Right lobe of liver (tissue), 6 donors: ENCODE measurements at regions not wholly inside any gene's neighbourhood (a gene's known extent, or its start where the extent isn't known, plus 50 kb on each side); places are given as distances from the start of the nearest gene placed in this dataset.

Source experiments
- ATAC-seq, 4 donors: fragments of 200-7000 bp; cut with Tn5 transposase; one replicate each; pipeline ENCODE4 v1.9.1; 2020; ENCODE audit warnings: mild to moderate bottlenecking in 4 of 4, moderate library complexity in 4 of 4
- DNase-seq, 3 donors: peaks; one replicate each; pipeline ENCODE4 v3.0.0-alpha.2; 2020
- H3K27ac ChIP-seq, 3 donors: fragments of 200-600 bp; one replicate each; pipeline ENCODE4 v1.8.0; 2022
- H3K27me3 ChIP-seq, 2 donors: fragments of 200-600 bp; one replicate each; pipeline ENCODE4 v1.8.0; 2022
- H3K36me3 ChIP-seq, 4 donors: fragments of 200-600 bp; sonication (generic) in 1 of 4; one replicate each; pipeline versions ENCODE4 v1.5.1 to v1.8.0; 2017 to 2022; ENCODE audit warnings: control low read depth in 1 of 4
- H3K4me1 ChIP-seq, 4 donors: fragments of 200-600 bp; sonication (generic) in 1 of 4; one replicate each; pipeline versions ENCODE4 v1.5.1 to v1.8.0; 2017 to 2022; ENCODE audit warnings: control low read depth in 1 of 4
- H3K4me3 ChIP-seq, 3 donors: fragments of 200-600 bp; one replicate each; pipeline ENCODE4 v1.8.0; 2022
- H3K9me3 ChIP-seq, 4 donors: fragments of 200-600 bp; sonication (generic) in 1 of 4; one replicate each; pipeline versions ENCODE4 v1.5.1 to v1.8.0; 2017 to 2022; ENCODE audit warnings: control low read depth in 1 of 4
- POLR2A ChIP-seq: fragments of 450-650 bp; IDR thresholded peaks from one replicate; pipeline ENCODE4 v1.6.1; 2017; ENCODE audit warnings: antibody characterized with exemption, mild to moderate bottlenecking
- WGBS: methylation state at CpG from one replicate; pipeline ENCODE4 v1.1.6; 2018; ENCODE audit warnings: low coverage, low lambda C conversion rate; ENCODE audit not compliant: insufficient coverage; ENCODE audit errors: missing lambda C conversion rate; 5-methylcytosine and 5-hydroxymethylcytosine counted together
- intact Hi-C, 2 donors: fragments of 100-400 bp; cut with DNase I; formaldehyde crosslinking; loops; one replicate each; pipeline versions ENCODE4 v1.11.2 to v1.14.1; 2022
- TF ChIP-seq, protein P1 (sequence below), 4 donors: fragments of 200-600 bp in 3 of 4; fragments of 450-650 bp in 1 of 4; IDR thresholded peaks; one replicate each; pipeline versions ENCODE4 v1.5.1 to v1.8.0; 2016 to 2022; ENCODE audit warnings: antibody characterized with exemption in 4 of 4, mild to moderate bottlenecking in 2 of 4
- donor health status: DM: no; HTN: yes; CAD: no.
- donor health status: DM: no; HTN: no; CAD: no.
- donor health status: DM: no; HTN: no; CAD: no.
- donor health status: DM: no; HTN: yes; CAD: no.
- donor health status: DM: no; HTN: yes; CAD: no.

DNA sequence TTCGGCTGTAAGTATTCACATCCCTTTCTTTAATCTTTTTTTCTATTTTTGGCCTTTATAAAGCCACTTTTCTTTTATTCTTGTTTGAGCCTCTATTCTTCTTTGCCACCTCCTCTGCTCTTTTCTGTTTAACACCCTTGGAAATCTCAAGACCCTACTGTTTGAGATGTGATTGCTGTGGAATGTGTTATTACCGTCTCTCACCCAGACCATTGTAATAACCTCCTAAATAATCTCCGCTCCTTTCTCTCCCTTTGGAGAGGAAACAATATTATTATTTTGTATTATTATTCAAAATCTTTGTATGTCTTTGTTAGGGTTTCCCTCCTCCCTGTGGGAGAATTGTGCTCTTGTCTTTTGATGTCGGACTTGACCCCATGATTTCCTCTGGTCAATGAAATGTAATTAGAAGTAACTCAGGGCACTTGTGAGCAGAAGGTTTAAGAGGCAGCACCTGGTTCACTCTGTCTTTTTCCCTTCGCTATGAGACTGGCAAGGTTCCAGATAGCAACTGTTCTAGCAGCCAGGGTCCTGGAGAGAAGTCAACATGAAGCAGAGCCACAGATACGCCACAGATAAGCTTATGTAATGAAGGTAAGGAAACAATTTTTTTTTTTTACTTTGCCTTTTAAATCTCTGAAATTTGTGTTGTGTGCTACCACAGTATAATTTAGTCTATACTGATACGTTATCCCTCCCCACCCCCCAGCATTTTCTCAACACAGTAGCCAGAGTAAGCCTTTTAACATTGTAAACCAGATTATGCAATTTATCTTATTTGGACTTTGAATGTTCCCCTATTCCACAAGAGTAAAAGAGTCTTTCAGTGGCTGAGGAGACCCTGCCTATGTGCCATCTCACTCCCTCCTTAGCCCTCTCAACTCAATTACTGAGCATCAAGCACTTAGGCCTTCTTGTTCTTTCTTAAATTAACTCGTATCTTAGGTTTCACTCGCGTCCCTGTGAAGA lies 601.2 kb upstream of the ZNF804A start:
- ATAC-seq = no peak
- Histone ChIP-seq H3K27ac (no peak overlapping the region), H3K36me3 (no peaks in the 10 kb centered on the region)

GRCh38 chr2:183998041-183998796 lies 600.1 kb upstream of the ZNF804A start:
- no peak for DNase-seq
- ATAC-seq = no peak
- no peaks in the 10 kb centered on the region for H3K4me1 ChIP-seq
- H3K36me3 ChIP-seq = no peaks in the 10 kb centered on the region
- intact Hi-C loops = no loop called here
- H3K9me3 ChIP-seq = no peaks in the 10 kb centered on the region
- H3K27me3 ChIP-seq = no peaks in the 10 kb centered on the region
- WGBS = 55% methylated on average over 2 of the region's 3 CpGs
- no peak overlapping the region for H3K4me3 ChIP-seq
- H3K27ac ChIP-seq = no peak overlapping the region
- TF ChIP-seq, protein P1, sequence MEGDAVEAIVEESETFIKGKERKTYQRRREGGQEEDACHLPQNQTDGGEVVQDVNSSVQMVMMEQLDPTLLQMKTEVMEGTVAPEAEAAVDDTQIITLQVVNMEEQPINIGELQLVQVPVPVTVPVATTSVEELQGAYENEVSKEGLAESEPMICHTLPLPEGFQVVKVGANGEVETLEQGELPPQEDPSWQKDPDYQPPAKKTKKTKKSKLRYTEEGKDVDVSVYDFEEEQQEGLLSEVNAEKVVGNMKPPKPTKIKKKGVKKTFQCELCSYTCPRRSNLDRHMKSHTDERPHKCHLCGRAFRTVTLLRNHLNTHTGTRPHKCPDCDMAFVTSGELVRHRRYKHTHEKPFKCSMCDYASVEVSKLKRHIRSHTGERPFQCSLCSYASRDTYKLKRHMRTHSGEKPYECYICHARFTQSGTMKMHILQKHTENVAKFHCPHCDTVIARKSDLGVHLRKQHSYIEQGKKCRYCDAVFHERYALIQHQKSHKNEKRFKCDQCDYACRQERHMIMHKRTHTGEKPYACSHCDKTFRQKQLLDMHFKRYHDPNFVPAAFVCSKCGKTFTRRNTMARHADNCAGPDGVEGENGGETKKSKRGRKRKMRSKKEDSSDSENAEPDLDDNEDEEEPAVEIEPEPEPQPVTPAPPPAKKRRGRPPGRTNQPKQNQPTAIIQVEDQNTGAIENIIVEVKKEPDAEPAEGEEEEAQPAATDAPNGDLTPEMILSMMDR (IDR thresholded peaks at IDR 0.05) = no peak
- no peak for TF ChIP-seq POLR2A

More for the DNA sequence above, 601.2 kb upstream of the ZNF804A start:
- TF ChIP-seq POLR2A = no peak
- TF ChIP-seq, protein P1 (IDR thresholded peaks at IDR 0.05) = no peak
- Histone ChIP-seq H3K9me3 (no peaks in the 10 kb centered on the region), H3K4me1 (no peaks in the 10 kb centered on the region), H3K4me3 (no peak overlapping the region), H3K27me3 (no peaks in the 10 kb centered on the region)
- 53% methylated on average over 10 of the region's 10 CpGs for WGBS
- DNase-seq = no peak
- intact Hi-C loops = no loop called here

GRCh38 chr2:183998797-183999190 lies 599.5 kb upstream of the ZNF804A start:
- intact Hi-C loops = no loop called here
- Histone ChIP-seq H3K4me1 (no peaks in the 10 kb centered on the region), H3K27me3 (no peaks in the 10 kb centered on the region), H3K27ac (no peak overlapping the region), H3K9me3 (no peaks in the 10 kb centered on the region), H3K4me3 (no peak overlapping the region), H3K36me3 (no peaks in the 10 kb centered on the region)
- DNase-seq = no peak
- 0% methylated on average over 1 of the region's 1 CpG for WGBS
- TF ChIP-seq, protein P1 (IDR thresholded peaks at IDR 0.05) = no peak
- no peak for TF ChIP-seq POLR2A
- ATAC-seq = no peak

DNA sequence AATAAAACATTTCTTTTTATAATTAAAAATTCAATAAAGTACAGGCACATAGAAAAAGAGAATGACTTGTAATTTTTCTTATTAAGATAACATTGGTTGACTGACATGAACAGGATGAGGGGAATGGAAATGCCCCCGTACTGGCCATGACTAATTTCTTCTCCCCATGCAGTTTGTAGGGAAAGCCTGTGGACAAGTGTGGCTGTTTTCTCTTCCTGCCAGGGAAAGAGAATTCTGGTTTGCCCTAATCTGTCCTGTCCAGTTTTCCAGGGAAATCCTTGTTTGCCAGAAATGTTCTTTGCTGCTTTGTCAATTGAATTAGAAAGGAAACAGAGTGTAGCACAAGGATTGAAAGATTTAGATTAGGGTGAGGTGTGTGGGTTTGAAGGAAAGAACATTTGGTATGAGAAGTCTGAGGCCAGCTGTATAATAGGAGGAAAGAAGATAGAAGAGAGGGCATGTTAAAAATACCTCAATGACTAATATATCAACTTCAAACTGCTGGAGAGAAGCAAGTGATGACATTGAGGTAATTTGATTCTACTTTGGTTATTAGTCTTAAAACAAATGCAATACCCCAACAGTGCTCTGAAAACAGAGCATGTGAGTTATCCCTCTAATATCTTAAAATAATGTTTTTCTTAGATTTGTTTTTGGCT lies 593.9 kb upstream of the ZNF804A start:
- WGBS = 35% methylated on average over 1 of the region's 1 CpG
- ATAC-seq (no peak), DNase-seq (no peak)
- TF ChIP-seq POLR2A = no peak
- TF ChIP-seq, protein P1 (IDR thresholded peaks at IDR 0.05) = no peak
- no peaks in the 10 kb centered on the region for H3K36me3 ChIP-seq
- H3K27me3 ChIP-seq = no peaks in the 10 kb centered on the region
- no peak overlapping the region for H3K4me3 ChIP-seq
- no peaks in the 10 kb centered on the region for H3K4me1 ChIP-seq
- no peaks in the 10 kb centered on the region for H3K9me3 ChIP-seq
- no peak overlapping the region for H3K27ac ChIP-seq
- intact Hi-C loops = no loop called here
